WTC11 (cell line): ENCODE measurements at regions not wholly inside any gene's neighbourhood (a gene's known extent, or its start where the extent isn't known, plus 50 kb on each side); places are given as distances from the start of the nearest gene placed in this dataset.
A peak's percentile ranks its signal among the peaks of the same experiment; 100 is the strongest.
"Not testable (repeated sequence)": the region's sequence is repeated elsewhere in the genome, so short reads cannot be mapped to it uniquely, and the experiment has no call there.

Experiments
- ATAC-seq: fragments of 200-7000 bp; cut with Tn5 transposase; 2 replicates; pipeline ENCODE4 v1.10.0; 2021; ENCODE audit warnings: mild to moderate bottlenecking, moderate library complexity
- CTCF ChIA-PET: fragments of 300-600 bp; sonication (Branson Sonifier 250); formaldehyde crosslinking; loops from one replicate; lab custom pipeline; 2021; ENCODE audit warnings: antibody characterized with exemption; lab: Charles Lee
- POLR2A ChIA-PET: fragments of 350-600 bp; sonication (Branson Sonifier 250); formaldehyde crosslinking; loops from one replicate; lab custom pipeline; 2021; ENCODE audit warnings: antibody characterized with exemption; lab: Charles Lee
- DNase-seq: peaks from one replicate; pipeline ENCODE4 v3.0.0; 2021; ENCODE audit warnings: low spot score
- H3K27ac Mint-ChIP-seq: 2 replicates; pipeline ENCODE4 v1.8.0; 2021; ENCODE audit warnings: mixed read lengths
- H3K27me3 Mint-ChIP-seq: 2 replicates; pipeline ENCODE4 v1.8.0; 2021; ENCODE audit warnings: low read depth, mild to moderate bottlenecking, moderate library complexity, mixed read lengths
- H3K36me3 Mint-ChIP-seq: 2 replicates; pipeline ENCODE4 v1.8.0; 2021; ENCODE audit warnings: mixed read lengths
- H3K4me1 Mint-ChIP-seq: 2 replicates; pipeline ENCODE4 v1.8.0; 2022; ENCODE audit warnings: mixed read lengths
- H3K4me3 Mint-ChIP-seq: 2 replicates; pipeline ENCODE4 v1.8.0; 2021; ENCODE audit warnings: mild to moderate bottlenecking, moderate library complexity, mixed read lengths
- H3K9me3 Mint-ChIP-seq: 2 replicates; pipeline ENCODE4 v1.8.0; 2021; ENCODE audit warnings: mixed read lengths
- ATF3 ChIP-seq: sonication (generic); formaldehyde crosslinking; conservative IDR thresholded peaks from 2 replicates; pipeline ENCODE4 v1.8.1; 2022; ENCODE audit warnings: mild to moderate bottlenecking, missing genetic modification reagents
- CREM ChIP-seq: sonication (generic); formaldehyde crosslinking; IDR thresholded peaks from 2 replicates; pipeline ENCODE4 v1.8.1; 2022; ENCODE audit warnings: mild to moderate bottlenecking, missing genetic modification reagents, moderate library complexity
- E2F5 ChIP-seq: sonication (generic); formaldehyde crosslinking; IDR thresholded peaks from 2 replicates; pipeline ENCODE4 v1.8.1; 2022; ENCODE audit warnings: mild to moderate bottlenecking, moderate library complexity, missing genetic modification reagents
- FOXJ3 ChIP-seq: sonication (generic); formaldehyde crosslinking; IDR thresholded peaks from 2 replicates; pipeline ENCODE4 v1.9.0; 2021; ENCODE audit warnings: missing genetic modification reagents, mild to moderate bottlenecking, borderline replicate concordance
- FOXK1 ChIP-seq: sonication (generic); formaldehyde crosslinking; IDR thresholded peaks from 2 replicates; pipeline ENCODE4 v1.8.0; 2022; ENCODE audit warnings: mild to moderate bottlenecking, moderate library complexity, missing genetic modification reagents
- GABPB1 ChIP-seq: sonication (generic); formaldehyde crosslinking; IDR thresholded peaks from 2 replicates; pipeline ENCODE4 v1.8.1; 2023; ENCODE audit warnings: mild to moderate bottlenecking, missing genetic modification reagents
- GTF2I ChIP-seq: fragments of 250-450 bp; sonication (Bioruptor Pico); conservative IDR thresholded peaks from 2 replicates; pipeline ENCODE4 v1.4.0; 2021; ENCODE audit warnings: mild to moderate bottlenecking
- MXD4 ChIP-seq: fragments of 250-450 bp; sonication (Bioruptor Pico); IDR thresholded peaks from 2 replicates; pipeline ENCODE4 v1.8.0; 2021; ENCODE audit warnings: mild to moderate bottlenecking, moderate library complexity, borderline replicate concordance
- NFYB ChIP-seq: sonication (generic); formaldehyde crosslinking; conservative IDR thresholded peaks from 2 replicates; pipeline ENCODE4 v1.8.0; 2022; ENCODE audit warnings: low read depth, missing genetic modification reagents
- NR1H2 ChIP-seq: sonication (generic); formaldehyde crosslinking; IDR thresholded peaks from 2 replicates; pipeline ENCODE4 v1.9.0; 2021; ENCODE audit warnings: mild to moderate bottlenecking, moderate library complexity, missing genetic modification reagents
- OVOL2 ChIP-seq: fragments of 250-450 bp; sonication (Bioruptor Pico); IDR thresholded peaks from 2 replicates; pipeline ENCODE4 v1.9.0; 2021; ENCODE audit warnings: mild to moderate bottlenecking, borderline replicate concordance
- SOX15 ChIP-seq: fragments of 250-450 bp; sonication (Bioruptor Pico); IDR thresholded peaks from 2 replicates; pipeline ENCODE4 v1.9.0; 2021; ENCODE audit warnings: mild to moderate bottlenecking
- STAT6 ChIP-seq: sonication (generic); formaldehyde crosslinking; conservative IDR thresholded peaks from 2 replicates; pipeline ENCODE4 v1.8.1; 2023; ENCODE audit warnings: mild to moderate bottlenecking, low read depth, missing genetic modification reagents, moderate library complexity
- ZNF138 ChIP-seq: sonication (generic); formaldehyde crosslinking; conservative IDR thresholded peaks from 2 replicates; pipeline ENCODE4 v1.8.1; 2022; ENCODE audit warnings: mild to moderate bottlenecking, moderate library complexity, missing genetic modification reagents
- ZNF396 ChIP-seq: fragments of 250-450 bp; sonication (Bioruptor Pico); IDR thresholded peaks from 2 replicates; pipeline ENCODE4 v1.8.0; 2021; ENCODE audit warnings: mild to moderate bottlenecking, moderate library complexity, borderline replicate concordance
- ZNF423 ChIP-seq: fragments of 250-450 bp; sonication (Bioruptor Pico); IDR thresholded peaks from 2 replicates; pipeline ENCODE4 v2.1.2; 2022; ENCODE audit warnings: mild to moderate bottlenecking, moderate library complexity
- TF ChIP-seq, protein P1 (sequence below): sonication (generic); formaldehyde crosslinking; IDR thresholded peaks from 2 replicates; pipeline ENCODE4 v1.8.1; 2023; ENCODE audit warnings: mild to moderate bottlenecking, missing genetic modification reagents, moderate library complexity
- TF ChIP-seq, protein P2 (sequence below): sonication (generic); formaldehyde crosslinking; IDR thresholded peaks from 2 replicates; pipeline ENCODE4 v1.8.1; 2023; ENCODE audit warnings: mild to moderate bottlenecking, missing genetic modification reagents, borderline replicate concordance
- TF ChIP-seq, protein P3 (sequence below): sonication (generic); formaldehyde crosslinking; IDR thresholded peaks from 2 replicates; pipeline ENCODE4 v1.8.0; 2022; ENCODE audit warnings: missing genetic modification reagents
- TF ChIP-seq, protein P4 (sequence below): sonication (generic); formaldehyde crosslinking; IDR thresholded peaks from 2 replicates; pipeline ENCODE4 v1.8.1; 2022; ENCODE audit warnings: low read depth, missing genetic modification reagents, borderline replicate concordance

DNA sequence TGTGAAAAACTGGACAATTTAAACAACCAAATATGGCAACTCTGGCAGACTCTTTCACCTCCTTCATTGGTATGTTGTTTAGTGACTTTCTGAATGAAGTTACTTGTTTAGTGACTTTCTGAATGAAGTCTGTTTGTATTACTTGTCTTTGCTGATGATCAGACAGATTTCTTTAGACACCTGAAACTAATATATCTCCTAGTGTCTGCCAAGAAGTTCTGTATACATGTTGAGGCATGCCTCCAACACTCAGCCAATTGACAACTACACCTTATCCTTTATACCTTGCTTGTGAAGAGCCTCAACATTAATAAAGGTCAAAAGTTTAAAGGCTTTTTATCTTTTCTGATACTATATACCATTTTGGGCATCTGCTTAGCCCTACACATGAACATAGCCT, 725.4 kb upstream of the EPHA7 start:
- H3K36me3 Mint-ChIP-seq: peaks cover 8% of the 10 kb centered on the region
- TF ChIP-seq, protein P1, sequence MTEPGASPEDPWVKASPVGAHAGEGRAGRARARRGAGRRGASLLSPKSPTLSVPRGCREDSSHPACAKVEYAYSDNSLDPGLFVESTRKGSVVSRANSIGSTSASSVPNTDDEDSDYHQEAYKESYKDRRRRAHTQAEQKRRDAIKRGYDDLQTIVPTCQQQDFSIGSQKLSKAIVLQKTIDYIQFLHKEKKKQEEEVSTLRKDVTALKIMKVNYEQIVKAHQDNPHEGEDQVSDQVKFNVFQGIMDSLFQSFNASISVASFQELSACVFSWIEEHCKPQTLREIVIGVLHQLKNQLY (CRISPR knock-in tag): no peak
- TF ChIP-seq ATF3 (CRISPR knock-in tag) (no peak), GTF2I (CRISPR knock-in tag) (no peak), E2F5 (CRISPR knock-in tag) (no peak), NR1H2 (no peak), OVOL2 (CRISPR knock-in tag) (no peak), ZNF396 (CRISPR knock-in tag) (no peak), CREM (CRISPR knock-in tag) (no peak), ZNF423 (CRISPR knock-in tag) (no peak), FOXJ3 (no peak), ZNF138 (no peak), GABPB1 (CRISPR knock-in tag) (no peak), FOXK1 (CRISPR knock-in tag) (no peak), SOX15 (CRISPR knock-in tag) (no peak), MXD4 (CRISPR knock-in tag) (no peak), STAT6 (no peak), NFYB (no peak)
- TF ChIP-seq, protein P2, sequence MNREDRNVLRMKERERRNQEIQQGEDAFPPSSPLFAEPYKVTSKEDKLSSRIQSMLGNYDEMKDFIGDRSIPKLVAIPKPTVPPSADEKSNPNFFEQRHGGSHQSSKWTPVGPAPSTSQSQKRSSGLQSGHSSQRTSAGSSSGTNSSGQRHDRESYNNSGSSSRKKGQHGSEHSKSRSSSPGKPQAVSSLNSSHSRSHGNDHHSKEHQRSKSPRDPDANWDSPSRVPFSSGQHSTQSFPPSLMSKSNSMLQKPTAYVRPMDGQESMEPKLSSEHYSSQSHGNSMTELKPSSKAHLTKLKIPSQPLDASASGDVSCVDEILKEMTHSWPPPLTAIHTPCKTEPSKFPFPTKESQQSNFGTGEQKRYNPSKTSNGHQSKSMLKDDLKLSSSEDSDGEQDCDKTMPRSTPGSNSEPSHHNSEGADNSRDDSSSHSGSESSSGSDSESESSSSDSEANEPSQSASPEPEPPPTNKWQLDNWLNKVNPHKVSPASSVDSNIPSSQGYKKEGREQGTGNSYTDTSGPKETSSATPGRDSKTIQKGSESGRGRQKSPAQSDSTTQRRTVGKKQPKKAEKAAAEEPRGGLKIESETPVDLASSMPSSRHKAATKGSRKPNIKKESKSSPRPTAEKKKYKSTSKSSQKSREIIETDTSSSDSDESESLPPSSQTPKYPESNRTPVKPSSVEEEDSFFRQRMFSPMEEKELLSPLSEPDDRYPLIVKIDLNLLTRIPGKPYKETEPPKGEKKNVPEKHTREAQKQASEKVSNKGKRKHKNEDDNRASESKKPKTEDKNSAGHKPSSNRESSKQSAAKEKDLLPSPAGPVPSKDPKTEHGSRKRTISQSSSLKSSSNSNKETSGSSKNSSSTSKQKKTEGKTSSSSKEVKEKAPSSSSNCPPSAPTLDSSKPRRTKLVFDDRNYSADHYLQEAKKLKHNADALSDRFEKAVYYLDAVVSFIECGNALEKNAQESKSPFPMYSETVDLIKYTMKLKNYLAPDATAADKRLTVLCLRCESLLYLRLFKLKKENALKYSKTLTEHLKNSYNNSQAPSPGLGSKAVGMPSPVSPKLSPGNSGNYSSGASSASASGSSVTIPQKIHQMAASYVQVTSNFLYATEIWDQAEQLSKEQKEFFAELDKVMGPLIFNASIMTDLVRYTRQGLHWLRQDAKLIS (CRISPR knock-in tag): no peak
- TF ChIP-seq, protein P3, sequence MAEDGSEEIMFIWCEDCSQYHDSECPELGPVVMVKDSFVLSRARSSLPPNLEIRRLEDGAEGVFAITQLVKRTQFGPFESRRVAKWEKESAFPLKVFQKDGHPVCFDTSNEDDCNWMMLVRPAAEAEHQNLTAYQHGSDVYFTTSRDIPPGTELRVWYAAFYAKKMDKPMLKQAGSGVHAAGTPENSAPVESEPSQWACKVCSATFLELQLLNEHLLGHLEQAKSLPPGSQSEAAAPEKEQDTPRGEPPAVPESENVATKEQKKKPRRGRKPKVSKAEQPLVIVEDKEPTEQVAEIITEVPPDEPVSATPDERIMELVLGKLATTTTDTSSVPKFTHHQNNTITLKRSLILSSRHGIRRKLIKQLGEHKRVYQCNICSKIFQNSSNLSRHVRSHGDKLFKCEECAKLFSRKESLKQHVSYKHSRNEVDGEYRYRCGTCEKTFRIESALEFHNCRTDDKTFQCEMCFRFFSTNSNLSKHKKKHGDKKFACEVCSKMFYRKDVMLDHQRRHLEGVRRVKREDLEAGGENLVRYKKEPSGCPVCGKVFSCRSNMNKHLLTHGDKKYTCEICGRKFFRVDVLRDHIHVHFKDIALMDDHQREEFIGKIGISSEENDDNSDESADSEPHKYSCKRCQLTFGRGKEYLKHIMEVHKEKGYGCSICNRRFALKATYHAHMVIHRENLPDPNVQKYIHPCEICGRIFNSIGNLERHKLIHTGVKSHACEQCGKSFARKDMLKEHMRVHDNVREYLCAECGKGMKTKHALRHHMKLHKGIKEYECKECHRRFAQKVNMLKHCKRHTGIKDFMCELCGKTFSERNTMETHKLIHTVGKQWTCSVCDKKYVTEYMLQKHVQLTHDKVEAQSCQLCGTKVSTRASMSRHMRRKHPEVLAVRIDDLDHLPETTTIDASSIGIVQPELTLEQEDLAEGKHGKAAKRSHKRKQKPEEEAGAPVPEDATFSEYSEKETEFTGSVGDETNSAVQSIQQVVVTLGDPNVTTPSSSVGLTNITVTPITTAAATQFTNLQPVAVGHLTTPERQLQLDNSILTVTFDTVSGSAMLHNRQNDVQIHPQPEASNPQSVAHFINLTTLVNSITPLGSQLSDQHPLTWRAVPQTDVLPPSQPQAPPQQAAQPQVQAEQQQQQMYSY (CRISPR knock-in tag): no peak
- TF ChIP-seq, protein P4, sequence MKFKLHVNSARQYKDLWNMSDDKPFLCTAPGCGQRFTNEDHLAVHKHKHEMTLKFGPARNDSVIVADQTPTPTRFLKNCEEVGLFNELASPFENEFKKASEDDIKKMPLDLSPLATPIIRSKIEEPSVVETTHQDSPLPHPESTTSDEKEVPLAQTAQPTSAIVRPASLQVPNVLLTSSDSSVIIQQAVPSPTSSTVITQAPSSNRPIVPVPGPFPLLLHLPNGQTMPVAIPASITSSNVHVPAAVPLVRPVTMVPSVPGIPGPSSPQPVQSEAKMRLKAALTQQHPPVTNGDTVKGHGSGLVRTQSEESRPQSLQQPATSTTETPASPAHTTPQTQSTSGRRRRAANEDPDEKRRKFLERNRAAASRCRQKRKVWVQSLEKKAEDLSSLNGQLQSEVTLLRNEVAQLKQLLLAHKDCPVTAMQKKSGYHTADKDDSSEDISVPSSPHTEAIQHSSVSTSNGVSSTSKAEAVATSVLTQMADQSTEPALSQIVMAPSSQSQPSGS (CRISPR knock-in tag): no peak
- H3K27ac Mint-ChIP-seq: 0 out of 2 replicates have a peak overlapping the region, but pooled peaks have one; percentile 60
- ChIA-PET CTCF (no interaction called here), POLR2A (no interaction called here)
- peaks cover 17% of the 10 kb centered on the region for H3K9me3 Mint-ChIP-seq
- H3K27me3 Mint-ChIP-seq: no peaks in the 10 kb centered on the region
- no peak overlapping the region for H3K4me3 Mint-ChIP-seq
- ATAC-seq: no peak
- no peaks in the 10 kb centered on the region for H3K4me1 Mint-ChIP-seq
- DNase-seq: no peak

DNA sequence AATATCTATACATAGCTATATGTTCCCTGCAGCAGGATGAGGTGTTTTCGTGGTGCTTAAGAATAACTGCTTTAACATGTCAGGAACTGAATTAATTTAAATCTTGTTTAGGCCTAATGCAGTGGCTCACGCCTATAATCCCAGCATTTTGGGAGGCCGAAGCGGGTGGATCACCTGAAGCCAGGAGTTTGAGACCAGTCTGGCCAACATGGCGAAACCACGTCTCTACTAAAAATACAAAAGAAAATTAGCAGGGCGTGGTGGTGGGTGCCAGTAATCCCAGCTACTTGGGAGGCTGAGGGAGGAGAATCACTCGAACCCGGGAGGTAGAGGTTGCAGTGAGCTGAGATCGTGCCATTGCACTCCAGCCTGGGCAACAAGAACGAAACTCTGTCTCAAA, 717.8 kb upstream of the EPHA7 start:
- DNase-seq, H3K4me3 Mint-ChIP-seq, H3K9me3 Mint-ChIP-seq, POLR2A ChIA-PET, CTCF ChIA-PET, H3K27me3 Mint-ChIP-seq, H3K36me3 Mint-ChIP-seq, H3K27ac Mint-ChIP-seq, ATAC-seq, H3K4me1 Mint-ChIP-seq: not testable (repeated sequence)
